LNCaP clone FGC (cell line): ENCODE measurements at regions not wholly inside any gene's neighbourhood (a gene's known extent, or its start where the extent isn't known, plus 50 kb on each side); places are given as distances from the start of the nearest gene placed in this dataset.

Experiments used
- DNase-seq: peaks from one replicate; pipeline ENCODE4 v3.0.0-alpha.2; 2011; ENCODE audit warnings: low read depth
- H3K4me3 ChIP-seq: 2 replicates; pipeline ENCODE4 v1.5.1; 2011; ENCODE audit warnings: mild to moderate bottlenecking, low read depth, low read length, control low read depth
- CTCF ChIP-seq: IDR thresholded peaks from 2 replicates; pipeline ENCODE4 v1.5.1; 2012; ENCODE audit warnings: mild to moderate bottlenecking; ENCODE audit not compliant: control insufficient read depth, insufficient read depth; ENCODE audit errors: extremely low read depth

DNA sequence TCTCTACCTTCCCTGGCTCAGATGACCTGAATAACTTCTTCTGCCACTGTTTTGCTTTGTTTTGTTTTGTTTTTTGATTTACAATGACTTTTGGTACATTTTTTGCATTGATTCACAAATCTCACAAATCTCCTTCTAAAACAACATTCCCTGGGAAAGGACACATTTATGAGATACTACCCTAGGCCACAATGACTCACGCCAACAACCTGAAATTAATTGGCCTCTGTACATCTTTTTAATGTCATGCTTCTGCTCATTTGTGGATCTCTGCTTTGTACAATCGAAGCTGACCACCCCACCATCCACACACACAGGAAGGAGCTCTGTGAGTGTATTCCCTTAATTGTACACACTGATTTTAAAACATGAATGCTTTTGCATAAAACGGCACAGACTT lies 156.7 kb upstream of the PFKP start:
- no peak for TF ChIP-seq CTCF
- H3K4me3 ChIP-seq, result no peak overlapping the region
- no peak for DNase-seq

GRCh38 chr10:2909921-2910320 lies 157.4 kb upstream of the PFKP start:
- no peak for TF ChIP-seq CTCF
- no peak for DNase-seq
- no peak overlapping the region for H3K4me3 ChIP-seq

- TF ChIP-seq CTCF, result no peak
- no peak for DNase-seq
- H3K4me3 ChIP-seq, result no peak overlapping the region
Observed at GRCh38 chr10:2908851-2909630, 158.3 kb upstream of the PFKP start.

DNA sequence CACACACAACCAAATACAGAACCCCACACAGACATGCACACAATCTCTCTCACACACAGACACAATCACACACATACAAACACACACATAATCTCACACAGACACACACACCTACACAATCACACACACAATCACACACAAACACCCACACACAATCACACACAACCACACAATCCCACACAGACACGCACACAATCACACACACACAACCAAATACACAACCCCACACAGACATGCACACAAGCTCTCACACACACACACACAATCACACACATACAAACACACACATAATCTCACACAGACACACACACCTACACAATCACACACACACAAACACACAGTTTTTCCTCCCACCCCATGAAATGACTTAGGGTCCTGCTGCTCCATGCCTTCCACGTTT lies 160.4 kb upstream of the PFKP start:
- no peak for DNase-seq
- TF ChIP-seq CTCF, result no peak
- no peak overlapping the region for H3K4me3 ChIP-seq

GRCh38 chr10:2905851-2906250 lies 161.5 kb upstream of the PFKP start:
- TF ChIP-seq CTCF, result no peak
- no peak for DNase-seq
- H3K4me3 ChIP-seq, result no peak overlapping the region

DNA sequence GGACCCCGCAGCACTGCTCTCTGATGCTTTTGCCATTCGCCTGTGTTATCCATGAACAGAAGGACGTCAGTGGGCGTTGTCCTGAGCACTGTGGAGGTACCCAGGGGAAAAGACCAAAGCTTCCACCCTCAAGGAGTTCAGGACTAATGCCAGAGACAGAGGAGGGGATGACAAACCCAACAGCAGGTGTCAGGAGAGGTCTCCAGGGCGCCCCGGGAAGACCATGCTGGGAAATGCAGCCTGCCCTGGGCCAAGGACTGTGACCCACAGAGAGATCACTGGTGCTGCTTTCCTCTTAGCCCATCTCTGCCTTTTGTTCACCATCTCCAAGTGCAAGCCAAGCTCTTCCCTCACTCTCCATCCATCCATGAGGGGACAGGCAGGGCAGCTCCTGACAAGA lies 166.8 kb upstream of the PFKP start:
- no peak overlapping the region for H3K4me3 ChIP-seq
- no peak for TF ChIP-seq CTCF
- no peak for DNase-seq
